Upper lobe of left lung (tissue), 6 donors: ENCODE measurements at regions not wholly inside any gene's neighbourhood (a gene's known extent, or its start where the extent isn't known, plus 50 kb on each side); places are given as distances from the start of the nearest gene placed in this dataset.

ENCODE experiments used
- ATAC-seq, 2 donors: fragments of 200-7000 bp; cut with Tn5 transposase; one replicate each; pipeline ENCODE4 v1.9.1; 2022; ENCODE audit warnings: mild to moderate bottlenecking in 2 of 2, moderate library complexity in 2 of 2; ENCODE audit not compliant: low FRiP score in 2 of 2
- DNase-seq, 2 donors: peaks; one replicate each; pipeline ENCODE4 v3.0.0-alpha.2; 2019 to 2020
- H3K27ac ChIP-seq, 4 donors: fragments of 200-600 bp; sonication (generic); one replicate each; pipeline ENCODE4 v1.5.1; 2016 to 2019
- H3K27me3 ChIP-seq, 4 donors: fragments of 200-600 bp; sonication (generic); one replicate each; pipeline ENCODE4 v1.5.1; 2017 to 2019
- H3K36me3 ChIP-seq, 4 donors: fragments of 200-600 bp; sonication (generic); one replicate each; pipeline ENCODE4 v1.5.1; 2016 to 2019
- H3K4me1 ChIP-seq, 4 donors: fragments of 200-600 bp; sonication (generic); one replicate each; pipeline ENCODE4 v1.5.1; 2018 to 2019
- H3K4me3 ChIP-seq, 4 donors: fragments of 200-600 bp; sonication (generic); one replicate each; pipeline ENCODE4 v1.5.1; 2017 to 2019; ENCODE audit warnings: mild to moderate bottlenecking in 2 of 4, moderate library complexity in 1 of 4
- H3K9me3 ChIP-seq, 4 donors: fragments of 200-600 bp; sonication (generic); one replicate each; pipeline ENCODE4 v1.5.1; 2018 to 2019
- CTCF ChIP-seq, 6 experiments: fragments of 450-650 bp in 4 of 6; fragments of 200-600 bp in 2 of 6; sonication (generic) in 2 of 6; IDR thresholded peaks; one replicate each; pipeline ENCODE4 v1.5.1; 2016 to 2019; ENCODE audit warnings: antibody characterized with exemption in 6 of 6
- EP300 ChIP-seq, 4 donors: sonication (generic); formaldehyde crosslinking; IDR thresholded peaks; one replicate each; pipeline ENCODE4 v1.5.1; 2017; ENCODE audit warnings: antibody characterized with exemption in 4 of 4, control low read depth in 2 of 4
- POLR2A ChIP-seq, 4 donors: fragments of 450-650 bp; IDR thresholded peaks; one replicate each; pipeline ENCODE4 v1.5.1; 2016 to 2017; ENCODE audit warnings: antibody characterized with exemption in 4 of 4, mild to moderate bottlenecking in 2 of 4
- POLR2AphosphoS5 ChIP-seq, 2 donors: sonication (generic); formaldehyde crosslinking; IDR thresholded peaks; one replicate each; pipeline ENCODE4 v1.5.1; 2017; ENCODE audit warnings: antibody characterized with exemption in 2 of 2
- WGBS, 2 donors: methylation state at CpG; one replicate each; pipeline ENCODE4 v1.1.5; 2017 to 2018; 5-methylcytosine and 5-hydroxymethylcytosine counted together
- donor health status: DM: no; HTN: no; CAD: no; lungs with moderate emphysema.
- donor health status: DM: no; HTN: yes; CAD: no; lungs with severe emphysema.

- DNase-seq (peak in 1 of 2 donors; percentile 23), ATAC-seq (peak in 1 of 2 donors; percentile 91)
- TF ChIP-seq CTCF (IDR thresholded peaks at IDR 0.05) (no peak), POLR2A (IDR thresholded peaks at IDR 0.05) (no peak), POLR2AphosphoS5 (IDR thresholded peaks at IDR 0.05) (no peak), EP300 (IDR thresholded peaks at IDR 0.05) (no peak)
- Histone ChIP-seq H3K27ac (no peak overlapping the region), H3K9me3 (no peaks in the 10 kb centered on the region), H3K36me3 (no peaks in the 10 kb centered on the region), H3K4me3 (no peak overlapping the region), H3K4me1 (peaks cover 0 to 4% (median 0%) of the 10 kb centered on the region in 4 donors), H3K27me3 (no peaks in the 10 kb centered on the region)
- 51 to 60% methylated on average over 7 to 11 of the region's 11 CpGs for WGBS, 2 donors
These were observed 131.2 kb downstream of the KLF13 start for GRCh38 chr15:31457631-31458526.

- 65 to 73% methylated on average over 9 of the region's 9 CpGs for WGBS, 2 donors
- DNase-seq (no peak), ATAC-seq (no peak)
- Histone ChIP-seq H3K27me3 (no peaks in the 10 kb centered on the region), H3K4me3 (no peak overlapping the region), H3K9me3 (no peaks in the 10 kb centered on the region), H3K36me3 (no peaks in the 10 kb centered on the region), H3K4me1 (peaks cover 0 to 4% (median 0%) of the 10 kb centered on the region in 4 donors), H3K27ac (no peak overlapping the region)
- no peak for TF ChIP-seq POLR2A (IDR thresholded peaks at IDR 0.05)
- no peak for TF ChIP-seq POLR2AphosphoS5 (IDR thresholded peaks at IDR 0.05)
- no peak for TF ChIP-seq CTCF (IDR thresholded peaks at IDR 0.05)
- TF ChIP-seq EP300 (IDR thresholded peaks at IDR 0.05), result no peak
These were observed 132.2 kb downstream of the KLF13 start for GRCh38 chr15:31458596-31459399.

GRCh38 chr15:31459400-31459748 is 132.7 kb downstream of the KLF13 start:
- Histone ChIP-seq H3K9me3 (no peaks in the 10 kb centered on the region), H3K36me3 (no peaks in the 10 kb centered on the region), H3K4me3 (no peak overlapping the region), H3K27ac (no peak overlapping the region), H3K4me1 (peaks cover 0 to 4% (median 0%) of the 10 kb centered on the region in 4 donors), H3K27me3 (no peaks in the 10 kb centered on the region)
- TF ChIP-seq POLR2AphosphoS5 (IDR thresholded peaks at IDR 0.05), result no peak
- ATAC-seq (no peak), DNase-seq (no peak)
- WGBS, 2 donors, result 79 to 90% methylated on average over 1 of the region's 1 CpG

- ATAC-seq (no peak), DNase-seq (no peak)
- no peaks in the 10 kb centered on the region for H3K36me3 ChIP-seq
- TF ChIP-seq CTCF (IDR thresholded peaks at IDR 0.05) (no peak), EP300 (IDR thresholded peaks at IDR 0.05) (no peak), POLR2AphosphoS5 (IDR thresholded peaks at IDR 0.05) (no peak), POLR2A (IDR thresholded peaks at IDR 0.05) (no peak)
- no peak overlapping the region for H3K4me3 ChIP-seq
- no peaks in the 10 kb centered on the region for H3K9me3 ChIP-seq
- peaks cover 0 to 4% (median 0%) of the 10 kb centered on the region in 4 donors for H3K4me1 ChIP-seq
- no peaks in the 10 kb centered on the region for H3K27me3 ChIP-seq
- no peak overlapping the region for H3K27ac ChIP-seq
- 82 to 85% methylated on average over 5 of the region's 5 CpGs for WGBS, 2 donors
These were observed 134.7 kb downstream of the KLF13 start for GRCh38 chr15:31461375-31461774.

GRCh38 chr15:31461911-31462480 is 135.4 kb downstream of the KLF13 start:
- Histone ChIP-seq H3K27me3 (no peaks in the 10 kb centered on the region), H3K4me3 (no peak overlapping the region), H3K9me3 (no peaks in the 10 kb centered on the region), H3K27ac (no peak overlapping the region), H3K36me3 (no peaks in the 10 kb centered on the region), H3K4me1 (peaks cover 0 to 4% (median 0%) of the 10 kb centered on the region in 4 donors)
- TF ChIP-seq POLR2AphosphoS5 (IDR thresholded peaks at IDR 0.05) (no peak), EP300 (IDR thresholded peaks at IDR 0.05) (no peak), POLR2A (IDR thresholded peaks at IDR 0.05) (no peak), CTCF (IDR thresholded peaks at IDR 0.05) (no peak)
- DNase-seq (no peak), ATAC-seq (no peak)
- WGBS, 2 donors, result 76 to 79% methylated on average over 6 to 9 of the region's 9 CpGs
